ENCODE measurements at regions not wholly inside any gene's neighbourhood (a gene's known extent, or its start where the extent isn't known, plus 50 kb on each side); places are given as distances from the start of the nearest gene placed in this dataset.

DNA sequence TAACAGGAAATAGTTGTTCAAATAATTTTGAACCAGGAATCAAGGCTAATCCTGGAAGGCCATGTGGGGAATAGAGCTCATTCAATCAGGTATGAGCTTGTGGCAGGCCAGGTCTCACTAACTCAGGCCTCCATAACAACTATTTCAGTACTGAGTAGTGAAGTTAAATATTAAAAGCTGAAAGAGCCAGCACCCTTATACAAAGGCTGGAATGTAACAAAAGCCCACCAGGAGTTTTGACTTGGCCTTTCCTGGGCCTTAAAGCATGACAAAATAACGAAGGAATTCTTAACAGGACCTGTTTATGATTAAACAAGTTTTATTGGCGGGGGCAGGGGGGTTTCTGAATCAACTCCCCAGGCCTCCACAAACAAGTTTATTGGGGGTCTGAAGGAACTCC lies 1146.7 kb downstream of the CDH9 start:
- no peak overlapping the region for H4K5ac ChIP-seq (ENCODE audit: insufficient read length, low read depth, low read length)
- H3K56ac ChIP-seq (ENCODE audit: insufficient read length, low read depth, low read length), result no peak overlapping the region
- no peak overlapping the region for H3K27ac ChIP-seq (ENCODE audit: insufficient read length, low read depth, low read length)
- H3K9me3 ChIP-seq (ENCODE audit: control insufficient read depth, low read depth, low read length), result no peaks in the 10 kb centered on the region
- H3K14ac ChIP-seq (ENCODE audit: insufficient read depth, low read length), result no peak overlapping the region
- H2BK20ac ChIP-seq (ENCODE audit: low read depth, low read length, poor library complexity, severe bottlenecking), result no peak overlapping the region
- no peak overlapping the region for H4K8ac ChIP-seq (replicated peaks; ENCODE audit: insufficient read length, low read depth, low read length)
- no peak overlapping the region for H2BK5ac ChIP-seq (ENCODE audit: insufficient read length, low read length)
- no peak for DNase-seq
- peaks cover 9 to 24% (median 16%) of the 10 kb centered on the region in 3 experiments for H3K36me3 Mint-ChIP-seq (ENCODE audit: insufficient read depth in 1 of 3, low read depth in 3 of 3)
- H2BK15ac ChIP-seq (ENCODE audit: low read depth, low read length), result no peak overlapping the region
- H3K4ac ChIP-seq (ENCODE audit: low read depth, low read length), result no peak overlapping the region
- H3K4me3 Mint-ChIP-seq, result no peak overlapping the region
- H2AFZ ChIP-seq (ENCODE audit: low read length), result no peak overlapping the region
- H2BK120ac ChIP-seq (ENCODE audit: low read depth, low read length, poor library complexity, severe bottlenecking), result no peak overlapping the region
- no peak overlapping the region for H3K23ac ChIP-seq (ENCODE audit: insufficient read length, low read depth, low read length)
- peaks cover 22% of the 10 kb centered on the region in 2 experiments for H3K9me3 Mint-ChIP-seq
- H3K4me1 Mint-ChIP-seq, result peaks cover 5 to 9% of the 10 kb centered on the region in 2 experiments; a peak in 3 of 4 replicates
- no peak overlapping the region for H2BK12ac ChIP-seq (ENCODE audit: insufficient read length, low read depth, low read length)
- no peak overlapping the region for H3K4me2 ChIP-seq (ENCODE audit: insufficient read depth, insufficient read length, low read length)
- TF ChIP-seq, protein P1, sequence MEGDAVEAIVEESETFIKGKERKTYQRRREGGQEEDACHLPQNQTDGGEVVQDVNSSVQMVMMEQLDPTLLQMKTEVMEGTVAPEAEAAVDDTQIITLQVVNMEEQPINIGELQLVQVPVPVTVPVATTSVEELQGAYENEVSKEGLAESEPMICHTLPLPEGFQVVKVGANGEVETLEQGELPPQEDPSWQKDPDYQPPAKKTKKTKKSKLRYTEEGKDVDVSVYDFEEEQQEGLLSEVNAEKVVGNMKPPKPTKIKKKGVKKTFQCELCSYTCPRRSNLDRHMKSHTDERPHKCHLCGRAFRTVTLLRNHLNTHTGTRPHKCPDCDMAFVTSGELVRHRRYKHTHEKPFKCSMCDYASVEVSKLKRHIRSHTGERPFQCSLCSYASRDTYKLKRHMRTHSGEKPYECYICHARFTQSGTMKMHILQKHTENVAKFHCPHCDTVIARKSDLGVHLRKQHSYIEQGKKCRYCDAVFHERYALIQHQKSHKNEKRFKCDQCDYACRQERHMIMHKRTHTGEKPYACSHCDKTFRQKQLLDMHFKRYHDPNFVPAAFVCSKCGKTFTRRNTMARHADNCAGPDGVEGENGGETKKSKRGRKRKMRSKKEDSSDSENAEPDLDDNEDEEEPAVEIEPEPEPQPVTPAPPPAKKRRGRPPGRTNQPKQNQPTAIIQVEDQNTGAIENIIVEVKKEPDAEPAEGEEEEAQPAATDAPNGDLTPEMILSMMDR (conservative IDR thresholded peaks at IDR 0.05), result no peak
- H3K79me2 ChIP-seq (ENCODE audit: insufficient read depth, low read length), result no peaks in the 10 kb centered on the region
- H3K27me3 ChIP-seq (ENCODE audit: insufficient read depth, low read length), result no peaks in the 10 kb centered on the region
- H3K23me2 ChIP-seq (ENCODE audit: insufficient read length, low read depth, low read length, poor library complexity, severe bottlenecking), result no peaks in the 10 kb centered on the region
- WGBS (ENCODE audit: extremely low coverage, insufficient read length, low lambda C conversion rate), result no CpG with 5 or more reads among the region's 2 CpGs
- H4K20me1 ChIP-seq (ENCODE audit: control insufficient read depth, insufficient read depth, insufficient read length), result no peaks in the 10 kb centered on the region
- H3K27ac Mint-ChIP-seq, result no peak overlapping the region
- no peak overlapping the region for H3K18ac ChIP-seq (ENCODE audit: insufficient read length, low read depth, low read length)
- no peak overlapping the region for H2AK5ac ChIP-seq (ENCODE audit: insufficient read length, low read length)
- H4K91ac ChIP-seq (ENCODE audit: insufficient read length, low read depth, low read length), result no peak overlapping the region
- H3T11ph ChIP-seq (ENCODE audit: low read length), result no peak overlapping the region
- no peaks in the 10 kb centered on the region for H3K79me1 ChIP-seq (ENCODE audit: insufficient read depth, low read depth, low read length, poor library complexity, severe bottlenecking)
- no peaks in the 10 kb centered on the region for H3K4me1 ChIP-seq (ENCODE audit: insufficient read depth, low read length)
- H3K27me3 Mint-ChIP-seq (ENCODE audit: low read depth), result no peaks in the 10 kb centered on the region
- no peak overlapping the region for H3K9ac ChIP-seq (ENCODE audit: extremely low read depth, insufficient read length, low read length)
